K562 (cell line): ENCODE measurements at regions not wholly inside any gene's neighbourhood (a gene's known extent, or its start where the extent isn't known, plus 50 kb on each side); places are given as distances from the start of the nearest gene placed in this dataset.

Experiments
- ATAC-seq: fragments of 200-7000 bp; cut with Tn5 transposase; 3 replicates; pipeline ENCODE4 v1.9.1; 2020; ENCODE audit warnings: moderate library complexity
- BruUV-seq: library from RNA; stranded (reverse); fragments of 400-500 nt; replicated peaks from 2 replicates; lab custom pipeline; 2021; lab: Mats Ljungman, UMichigan
- CTCF ChIA-PET: fragments of 300-600 bp; formaldehyde crosslinking; extraction: SDS; loops from one replicate; lab custom pipeline; 2021; ENCODE audit warnings: low intra/inter-chr PET ratio; lab: Yijun Ruan, JAX
- POLR2A ChIA-PET: fragments of 300-600, 350-650 bp; sonication (Branson Sonifier 250); formaldehyde crosslinking; extraction: SDS; loops from one replicate; lab custom pipeline; 2021; ENCODE audit warnings: antibody characterized with exemption, inconsistent platforms; lab: Yijun Ruan, JAX
- DNase-seq, 4 experiments: peaks; one replicate each; pipeline versions ENCODE4 v3.0.0 to v3.0.0-alpha.2; 2011 to 2018; ENCODE audit warnings: low spot score in 3 of 4, mixed read lengths in 3 of 4; ENCODE audit errors: extremely low read depth in 1 of 4
- FAIRE-seq: peaks from 2 replicates; lab custom pipeline; 2011; peaks lifted over from hg19 to GRCh38; lab: Jason Lieb, UNC
- H2AFZ ChIP-seq: 2 replicates; pipeline ENCODE4 v1.6.0; 2011; ENCODE audit warnings: low read depth, low read length, control low read depth, inconsistent platforms
- H3K27ac ChIP-seq: fragments of 200-600 bp; 3 replicates; pipeline ENCODE4 v1.8.0; 2011; ENCODE audit warnings: low read depth, mild to moderate bottlenecking, control low read depth, inconsistent platforms, low read length, moderate library complexity, mixed read lengths; ENCODE audit errors: extremely low read depth
- H3K27me3 ChIP-seq, 2 experiments: fragments of 300-600 bp in 1 of 2; 2 replicates in 1 of 2; 3 replicates in 1 of 2; pipeline versions ENCODE4 v1.6.0 to v1.8.0; 2011; ENCODE audit warnings: inconsistent platforms in 2 of 2, low read length in 2 of 2, mild to moderate bottlenecking in 1 of 2, mixed read lengths in 1 of 2, moderate library complexity in 1 of 2; ENCODE audit not compliant: control insufficient read depth in 2 of 2, insufficient read depth in 2 of 2
- H3K36me3 ChIP-seq: fragments of 300-600 bp; 3 replicates; pipeline ENCODE4 v1.8.0; 2011; ENCODE audit warnings: mild to moderate bottlenecking, low read length, inconsistent platforms; ENCODE audit not compliant: control insufficient read depth, insufficient read depth
- H3K4me1 ChIP-seq, 2 experiments: fragments of 200-600 bp in 1 of 2; replicated peaks in 1 of 2; 2 replicates in 1 of 2; 3 replicates in 1 of 2; pipeline versions ENCODE4 v1.5.1 to v1.8.0; 2011; ENCODE audit warnings: inconsistent platforms in 2 of 2, low read length in 2 of 2, mild to moderate bottlenecking in 1 of 2, mixed read lengths in 1 of 2, moderate library complexity in 1 of 2; ENCODE audit not compliant: control insufficient read depth in 2 of 2, insufficient read depth in 2 of 2
- H3K4me2 ChIP-seq: 2 replicates; pipeline ENCODE4 v1.6.1; 2011; ENCODE audit warnings: low read length, control low read depth, inconsistent platforms, mixed read lengths; ENCODE audit not compliant: insufficient read depth
- H3K4me3 ChIP-seq: fragments of 200-600 bp; sonication (generic), shearing (Covaris generic); 2 replicates; pipeline ENCODE4 v1.5.1; 2016; ENCODE audit warnings: control low read depth, inconsistent platforms
- H3K79me2 ChIP-seq: fragments of 200-600 bp; 3 replicates; pipeline ENCODE4 v1.8.0; 2011; ENCODE audit warnings: low read length, inconsistent platforms; ENCODE audit not compliant: control insufficient read depth, insufficient read depth
- H3K9ac ChIP-seq, 2 experiments: 2 replicates each; pipeline versions ENCODE4 v1.6.0 to v1.6.1; 2011; ENCODE audit warnings: low read depth in 2 of 2, low read length in 2 of 2, control low read depth in 1 of 2, inconsistent platforms in 1 of 2, mild to moderate bottlenecking in 1 of 2, mixed read lengths in 1 of 2; ENCODE audit not compliant: insufficient read depth in 1 of 2
- H3K9me1 ChIP-seq: one replicate; pipeline ENCODE4 v1.6.0; 2011; ENCODE audit warnings: inconsistent platforms, mild to moderate bottlenecking, low read length, moderate library complexity; ENCODE audit not compliant: control insufficient read depth, insufficient read depth
- H3K9me3 ChIP-seq: replicated peaks from 2 replicates; pipeline ENCODE4 v1.5.1; 2011; ENCODE audit warnings: low read depth, low read length, inconsistent platforms; ENCODE audit not compliant: control insufficient read depth, insufficient read depth
- H4K20me1 ChIP-seq: replicated peaks from 2 replicates; pipeline ENCODE4 v1.6.1; 2011; ENCODE audit warnings: low read length, inconsistent platforms, mixed read lengths; ENCODE audit not compliant: control insufficient read depth, insufficient read depth
- KDM1A ChIP-seq, 2 experiments: fragments of 450-650 bp; IDR thresholded peaks; 2 replicates each; pipeline ENCODE4 v1.6.1; 2016; ENCODE audit warnings: mild to moderate bottlenecking in 2 of 2
- MAX ChIP-seq: sonication (generic); formaldehyde crosslinking; IDR thresholded peaks from 2 replicates; pipeline ENCODE4 v1.9.0; 2022; ENCODE audit warnings: mild to moderate bottlenecking, missing genetic modification reagents
- UBTF ChIP-seq, 2 experiments: IDR thresholded peaks; 2 replicates each; pipeline ENCODE4 v1.6.1; 2012; ENCODE audit warnings: improper control_type of control experiment in 2 of 2, low read depth in 2 of 2, low read length in 2 of 2, borderline replicate concordance in 1 of 2
- WGBS: fragments of 100-300 bp; shearing (Covaris generic); methylation state at CpG from one replicate; pipeline ENCODE4 v1.1.6; 2016; ENCODE audit warnings: low coverage, mixed read lengths; ENCODE audit not compliant: insufficient coverage; ENCODE audit errors: missing lambda C conversion rate; 5-methylcytosine and 5-hydroxymethylcytosine counted together
- in situ Hi-C: fragments of 300-500 bp; cut with MboI; formaldehyde crosslinking; loops from 4 replicates; pipeline ENCODE4 v1.15.0; 2018; ENCODE audit warnings: inconsistent platforms, mixed read lengths
- intact Hi-C: fragments of 100-400 bp; cut with micrococcal nuclease; formaldehyde crosslinking; loops from 2 replicates; pipeline ENCODE4 v1.14.2; 2022

- Histone ChIP-seq H3K27me3 (peaks cover 12 to 41% of the 10 kb centered on the region in 2 experiments; a peak in 3 of 5 replicates), H3K4me2 (no peak overlapping the region), H3K4me3 (no peak overlapping the region), H3K4me1 (no peaks in the 10 kb centered on the region), H2AFZ (no peak overlapping the region), H3K9me3 (no peaks in the 10 kb centered on the region), H3K9ac (no peak overlapping the region), H4K20me1 (peaks cover 4% of the 10 kb centered on the region; the same call in 1 of the 2 replicates), H3K79me2 (no peaks in the 10 kb centered on the region), H3K27ac (no peak overlapping the region), H3K9me1 (no peaks in the 10 kb centered on the region), H3K36me3 (no peaks in the 10 kb centered on the region; the same call in 2 of the 3 replicates)
- FAIRE-seq (no peak), DNase-seq (no peak), ATAC-seq (no peak)
- BruUV-seq, result no TSS peak
- ChIA-PET POLR2A (no interaction called here), CTCF (no interaction called here)
- 25% methylated on average over 7 of the region's 7 CpGs for WGBS
- peak; percentile 35; the same call in 1 of the 2 replicates for TF ChIP-seq MAX (CRISPR knock-in tag)
- TF ChIP-seq KDM1A (IDR thresholded peaks at IDR 0.05), result peak in 1 of 2 experiments; percentile 83; a peak in 1 of 4 replicates
- no peak for TF ChIP-seq UBTF (IDR thresholded peaks at IDR 0.05; ENCODE audit: borderline replicate concordance in 1 of 2, low read depth in 2 of 2, low read length in 2 of 2)
- in situ Hi-C loops (no loop called here), intact Hi-C loops (no loop called here)
Measured at GRCh38 chr1:30216602-30217001, 506.8 kb downstream of the MATN1 start.
